ENCODE measurements at regions not wholly inside any gene's neighbourhood (a gene's known extent, or its start where the extent isn't known, plus 50 kb on each side); places are given as distances from the start of the nearest gene placed in this dataset.

GRCh38 chr22:49203859-49204598, 623.6 kb downstream of the BRD1 start:
- Histone ChIP-seq H3K36me3 (ENCODE audit: control insufficient read depth, insufficient read depth, low read length) (no peaks in the 10 kb centered on the region), H4K91ac (ENCODE audit: insufficient read depth, low read depth, low read length) (no peak overlapping the region), H3K4ac (ENCODE audit: low read depth, low read length) (no peak overlapping the region), H4K8ac (ENCODE audit: low read depth in 2 of 2, low read length in 2 of 2) (no peak overlapping the region), H4K20me1 (ENCODE audit: insufficient read depth, low read length) (no peaks in the 10 kb centered on the region), H3K27ac (ENCODE audit: insufficient read depth, low read length) (no peak overlapping the region), H3K4me1 (ENCODE audit: control insufficient read depth, insufficient read depth, low read length) (no peaks in the 10 kb centered on the region), H4K5ac (ENCODE audit: low read depth, low read length) (no peak overlapping the region), H3K27me3 (ENCODE audit: control insufficient read depth, insufficient read depth, low read length) (no peaks in the 10 kb centered on the region), H3K9ac (ENCODE audit: low read depth, low read length) (no peak overlapping the region), H3K23ac (ENCODE audit: low read depth, low read length) (no peak overlapping the region), H2BK20ac (ENCODE audit: low read depth, low read length) (no peak overlapping the region), H2BK5ac (ENCODE audit: low read depth, low read length, poor library complexity, severe bottlenecking) (no peak overlapping the region), H3K4me3 (ENCODE audit: insufficient read depth, low read depth, low read length) (no peak overlapping the region), H2AK9ac (replicated peaks; ENCODE audit: low read depth, low read length, poor library complexity) (no peak overlapping the region), H3K4me2 (ENCODE audit: low read depth, low read length) (no peak overlapping the region), H3K18ac (ENCODE audit: low read depth, low read length) (no peak overlapping the region), H2BK120ac (ENCODE audit: low read depth, low read length) (no peak overlapping the region), H2AK5ac (ENCODE audit: low read depth, low read length) (no peak overlapping the region), H2BK15ac (ENCODE audit: low read depth, low read length) (no peak overlapping the region), H3K79me1 (ENCODE audit: low read depth in 1 of 2, low read length in 2 of 2) (no peaks in the 10 kb centered on the region), H3K9me1 (ENCODE audit: insufficient read depth, low read length) (no peaks in the 10 kb centered on the region), H3K9me3 (ENCODE audit: control insufficient read depth, insufficient read depth, low read length) (peaks cover 67% of the 10 kb centered on the region), H3K56ac (ENCODE audit: extremely low read depth, insufficient read depth, low read length) (no peak overlapping the region), H2AFZ (replicated peaks; ENCODE audit: low read length, poor library complexity) (no peak overlapping the region), H3K14ac (replicated peaks; ENCODE audit: low read depth, low read length) (no peak overlapping the region)
- ChIA-PET CTCF (no interaction called here), POLR2A (ENCODE audit: unreplicated experiment) (no interaction called here)
- in situ Hi-C loops (cut with MboI; ENCODE audit: low sequenced_read_pairs): no loop called here
- no peak for ATAC-seq (ENCODE audit: low read depth)
- 58% methylated on average over 7 of the region's 32 CpGs; no CpG with 5 or more reads in 1 of the 2 experiments for WGBS, 2 experiments (ENCODE audit: extremely low coverage in 2 of 2, insufficient read length in 1 of 2)
- no TSS peak for BruUV-seq (replicated peaks)
- intact Hi-C loops (cut with micrococcal nuclease): no loop called here
- no peak for TF ChIP-seq NFE2L2 (IDR thresholded peaks at IDR 0.05; ENCODE audit: low read depth, low read length)
- TF ChIP-seq CHD1 (IDR thresholded peaks at IDR 0.05; ENCODE audit: low read depth, low read length): no peak
- TF ChIP-seq RCOR1 (IDR thresholded peaks at IDR 0.05; ENCODE audit: insufficient replicate concordance, low read length): no peak
- no peak for DNase-seq
- dilution Hi-C loops (cut with HindIII; ENCODE audit: low sequenced_read_pairs, unreplicated experiment): no loop called here

Data from IMR-90 (cell line).